Effector memory CD4-positive, alpha-beta T cell (primary cell): ENCODE measurements at regions not wholly inside any gene's neighbourhood (a gene's known extent, or its start where the extent isn't known, plus 50 kb on each side); places are given as distances from the start of the nearest gene placed in this dataset.

ENCODE experiments used
- DNase-seq, 3 donors: peaks; one replicate each; pipeline ENCODE4 v3.0.0-alpha.2; 2020
- H3K27ac ChIP-seq: 2 replicates; pipeline ENCODE4 v1.7.0; 2013; ENCODE audit warnings: mild to moderate bottlenecking, low read length, moderate library complexity; ENCODE audit not compliant: insufficient read depth, poor library complexity, severe bottlenecking
- H3K27me3 ChIP-seq: replicated peaks from 2 replicates; pipeline ENCODE4 v1.7.0; 2013; ENCODE audit warnings: mild to moderate bottlenecking, low read length; ENCODE audit not compliant: insufficient read depth, control insufficient read depth, poor library complexity, severe bottlenecking
- H3K36me3 ChIP-seq: 2 replicates; pipeline ENCODE4 v1.7.0; 2013; ENCODE audit warnings: mild to moderate bottlenecking, low read length, moderate library complexity; ENCODE audit not compliant: control insufficient read depth, insufficient read depth
- H3K4me1 ChIP-seq: 2 replicates; pipeline ENCODE4 v1.7.0; 2013; ENCODE audit warnings: low read length, mild to moderate bottlenecking; ENCODE audit not compliant: control insufficient read depth, insufficient read depth, poor library complexity, severe bottlenecking
- H3K4me3 ChIP-seq: 2 replicates; pipeline ENCODE4 v1.7.0; 2013; ENCODE audit warnings: low read length, low read depth, mild to moderate bottlenecking; ENCODE audit not compliant: insufficient read depth, poor library complexity, severe bottlenecking
- H3K9me3 ChIP-seq: 2 replicates; pipeline ENCODE4 v1.7.0; 2013; ENCODE audit warnings: mild to moderate bottlenecking, low read length, moderate library complexity; ENCODE audit not compliant: control insufficient read depth

- no peaks in the 10 kb centered on the region for H3K9me3 ChIP-seq
Measured at GRCh38 chr1:2886631-2887030, 85.1 kb upstream of the TTC34 start.

GRCh38 chr1:2887941-2888855, 86.7 kb upstream of the TTC34 start:
- H3K4me3 ChIP-seq: no peak overlapping the region
- H3K9me3 ChIP-seq: no peaks in the 10 kb centered on the region
- H3K4me1 ChIP-seq: no peaks in the 10 kb centered on the region
- H3K36me3 ChIP-seq: no peaks in the 10 kb centered on the region
- H3K27ac ChIP-seq: no peak overlapping the region
- H3K27me3 ChIP-seq: no peaks in the 10 kb centered on the region
- DNase-seq: no peak

More at GRCh38 chr1:2886631-2887030, 85.1 kb upstream of the TTC34 start:
- no peak for DNase-seq
- Histone ChIP-seq H3K4me3 (no peak overlapping the region), H3K27ac (no peak overlapping the region), H3K27me3 (no peaks in the 10 kb centered on the region), H3K36me3 (no peaks in the 10 kb centered on the region), H3K4me1 (no peaks in the 10 kb centered on the region)

GRCh38 chr1:2890221-2890850, 88.8 kb upstream of the TTC34 start:
- H3K27ac ChIP-seq: no peak overlapping the region
- H3K4me1 ChIP-seq: no peaks in the 10 kb centered on the region
- H3K9me3 ChIP-seq: no peaks in the 10 kb centered on the region
- H3K4me3 ChIP-seq: no peak overlapping the region
- H3K36me3 ChIP-seq: no peaks in the 10 kb centered on the region
- H3K27me3 ChIP-seq: no peaks in the 10 kb centered on the region
- DNase-seq: no peak

- H3K27ac ChIP-seq: no peak overlapping the region
- H3K4me1 ChIP-seq: no peaks in the 10 kb centered on the region
- no peaks in the 10 kb centered on the region for H3K9me3 ChIP-seq
- no peaks in the 10 kb centered on the region for H3K36me3 ChIP-seq
- no peak for DNase-seq
- no peaks in the 10 kb centered on the region for H3K27me3 ChIP-seq
- H3K4me3 ChIP-seq: no peak overlapping the region
Measured at GRCh38 chr1:2891923-2892448, 90.5 kb upstream of the TTC34 start.

- H3K27ac ChIP-seq: no peak overlapping the region
- no peak overlapping the region for H3K4me3 ChIP-seq
- no peaks in the 10 kb centered on the region for H3K27me3 ChIP-seq
- no peaks in the 10 kb centered on the region for H3K4me1 ChIP-seq
- H3K9me3 ChIP-seq: no peaks in the 10 kb centered on the region
- H3K36me3 ChIP-seq: no peaks in the 10 kb centered on the region
- DNase-seq: no peak
Measured at GRCh38 chr1:2893473-2894120, 92.1 kb upstream of the TTC34 start.

GRCh38 chr1:2894381-2895041, 93.0 kb upstream of the TTC34 start:
- Histone ChIP-seq H3K4me1 (no peaks in the 10 kb centered on the region), H3K27ac (no peak overlapping the region), H3K36me3 (no peaks in the 10 kb centered on the region), H3K27me3 (no peaks in the 10 kb centered on the region), H3K4me3 (no peak overlapping the region), H3K9me3 (no peaks in the 10 kb centered on the region)
- DNase-seq: peak; percentile 5 to 18 (median 9)

- Histone ChIP-seq H3K27ac (no peak overlapping the region), H3K9me3 (no peaks in the 10 kb centered on the region)
Measured at GRCh38 chr1:2896824-2897223, 95.3 kb upstream of the TTC34 start.

GRCh38 chr1:2903226-2903625, 101.7 kb upstream of the TTC34 start:
- H3K9me3 ChIP-seq: no peaks in the 10 kb centered on the region
- H3K4me3 ChIP-seq: no peak overlapping the region

More at GRCh38 chr1:2896824-2897223, 95.3 kb upstream of the TTC34 start:
- Histone ChIP-seq H3K36me3 (no peaks in the 10 kb centered on the region), H3K4me1 (no peaks in the 10 kb centered on the region), H3K4me3 (no peak overlapping the region), H3K27me3 (no peaks in the 10 kb centered on the region)
- no peak for DNase-seq

GRCh38 chr1:2904191-2904590, 102.7 kb upstream of the TTC34 start:
- Histone ChIP-seq H3K27me3 (no peaks in the 10 kb centered on the region), H3K4me1 (no peaks in the 10 kb centered on the region), H3K4me3 (no peak overlapping the region), H3K36me3 (no peaks in the 10 kb centered on the region), H3K27ac (no peak overlapping the region), H3K9me3 (no peaks in the 10 kb centered on the region)
- no peak for DNase-seq

More at GRCh38 chr1:2903226-2903625, 101.7 kb upstream of the TTC34 start:
- DNase-seq: no peak
- H3K4me1 ChIP-seq: no peaks in the 10 kb centered on the region
- H3K36me3 ChIP-seq: no peaks in the 10 kb centered on the region
- no peaks in the 10 kb centered on the region for H3K27me3 ChIP-seq
- no peak overlapping the region for H3K27ac ChIP-seq
